ENCODE measurements at regions not wholly inside any gene's neighbourhood (a gene's known extent, or its start where the extent isn't known, plus 50 kb on each side); places are given as distances from the start of the nearest gene placed in this dataset.

GRCh38 chr9:126049896-126050604, 276.6 kb upstream of the MVB12B start:
- no peak for TF ChIP-seq CTCF (IDR thresholded peaks at IDR 0.05)
- TF ChIP-seq EZH2 (IDR thresholded peaks at IDR 0.05; ENCODE audit: borderline replicate concordance, insufficient read depth, low read depth, low read length, poor library complexity, severe bottlenecking), result no peak
